HCT116 (cell line): ENCODE measurements at regions not wholly inside any gene's neighbourhood (a gene's known extent, or its start where the extent isn't known, plus 50 kb on each side); places are given as distances from the start of the nearest gene placed in this dataset.

ENCODE experiments used
- ATAC-seq: fragments of 200-7000 bp; cut with Tn5 transposase; 2 replicates; pipeline ENCODE4 v1.9.1; 2020; ENCODE audit warnings: mild to moderate bottlenecking, moderate library complexity
- BruUV-seq: library from RNA; stranded (reverse); fragments of 400-500 nt; replicated peaks from 2 replicates; lab custom pipeline; 2021; lab: Mats Ljungman, UMichigan
- CTCF ChIA-PET: fragments of 300-600 bp; sonication (Branson Sonifier 250); formaldehyde crosslinking; loops from one replicate; lab custom pipeline; 2021; ENCODE audit warnings: antibody characterized with exemption; lab: Charles Lee
- POLR2A ChIA-PET: fragments of 300-600, 350-600 bp; sonication (Branson Sonifier 250); formaldehyde crosslinking; loops from one replicate; lab custom pipeline; 2021; ENCODE audit warnings: antibody characterized with exemption; lab: Charles Lee
- RAD21 ChIA-PET, 2 experiments: fragments of 300-600 bp; sonication (Branson Sonifier 250); formaldehyde crosslinking; loops; one replicate each; lab custom pipeline; 2023; ENCODE audit warnings: low total read pairs in 2 of 2; ENCODE audit not compliant: uncharacterized antibody in 2 of 2, unreplicated experiment in 2 of 2, low non-redundant PET in 1 of 2; lab: Charles Lee
- DNase-seq: peaks from one replicate; pipeline ENCODE4 v3.0.0-alpha.2; 2010; ENCODE audit warnings: low read depth, low spot score
- H2AFZ ChIP-seq: fragments of 200-600 bp; shearing (Covaris generic), sonication (generic); 2 replicates; pipeline ENCODE4 v1.6.1; 2017; ENCODE audit warnings: low read depth, mixed run types, mixed read lengths, antibody characterized with exemption, low read length; ENCODE audit not compliant: poor library complexity, severe bottlenecking
- H3K27ac ChIP-seq: 2 replicates; pipeline ENCODE4 v1.5.1; 2012; ENCODE audit warnings: low read depth, low read length
- H3K27me3 ChIP-seq: fragments of 200-600 bp; sonication (generic); 2 replicates; pipeline ENCODE4 v1.6.1; 2016; ENCODE audit warnings: mixed run types, low read length, mixed read lengths; ENCODE audit not compliant: insufficient read depth
- H3K36me3 ChIP-seq, 2 experiments: fragments of 200-500 bp in 1 of 2; fragments of 200-600 bp in 1 of 2; sonication (Bioruptor generic) in 1 of 2; sonication (generic) in 1 of 2; 2 replicates each; pipeline versions ENCODE4 v1.5.1 to v1.6.1; 2014 to 2016; ENCODE audit warnings: low read length in 2 of 2, inconsistent platforms in 1 of 2, mixed read lengths in 1 of 2, mixed run types in 1 of 2; ENCODE audit not compliant: insufficient read depth in 2 of 2, control insufficient read depth in 1 of 2
- H3K4me1 ChIP-seq, 2 experiments: fragments of 200-600 bp in 1 of 2; sonication (generic) in 1 of 2; 2 replicates each; pipeline versions ENCODE4 v1.5.1 to v1.6.1; 2012 to 2017; ENCODE audit warnings: low read length in 2 of 2, inconsistent platforms in 1 of 2, mild to moderate bottlenecking in 1 of 2, mixed read lengths in 1 of 2, mixed run types in 1 of 2, moderate library complexity in 1 of 2; ENCODE audit not compliant: insufficient read depth in 2 of 2, control insufficient read depth in 1 of 2
- H3K4me2 ChIP-seq: fragments of 200-600 bp; sonication (generic); 2 replicates; pipeline ENCODE4 v1.6.1; 2017; ENCODE audit warnings: mixed run types, low read length, mixed read lengths
- H3K4me3 ChIP-seq, 2 experiments: fragments of 200-600 bp in 1 of 2; sonication (generic) in 1 of 2; replicated peaks in 1 of 2; 2 replicates each; pipeline ENCODE4 v1.5.1; 2011 to 2016; ENCODE audit warnings: low read length in 2 of 2, control low read depth in 1 of 2, low read depth in 1 of 2, mild to moderate bottlenecking in 1 of 2, mixed read lengths in 1 of 2, mixed run types in 1 of 2
- H3K79me2 ChIP-seq: fragments of 200-600 bp; sonication (generic); 2 replicates; pipeline ENCODE4 v1.6.1; 2017; ENCODE audit warnings: mild to moderate bottlenecking, mixed run types, low read length, moderate library complexity, mixed read lengths; ENCODE audit not compliant: insufficient read depth
- H3K9ac ChIP-seq: fragments of 200-600 bp; sonication (generic); 2 replicates; pipeline ENCODE4 v1.6.1; 2016; ENCODE audit warnings: low read length, mixed read lengths
- H3K9me2 ChIP-seq: fragments of 200-600 bp; sonication (generic), shearing (Covaris generic); 2 replicates; pipeline ENCODE4 v1.6.1; 2017; ENCODE audit warnings: mixed run types, mild to moderate bottlenecking, moderate library complexity; ENCODE audit not compliant: insufficient read depth
- H3K9me3 ChIP-seq, 2 experiments: fragments of 200-500 bp in 1 of 2; fragments of 200-600 bp in 1 of 2; sonication (Bioruptor generic) in 1 of 2; sonication (generic) in 1 of 2; 2 replicates each; pipeline ENCODE4 v1.6.1; 2014 to 2017; ENCODE audit warnings: low read length in 2 of 2, mixed read lengths in 2 of 2, inconsistent platforms in 1 of 2, low read depth in 1 of 2, mild to moderate bottlenecking in 1 of 2, mixed run types in 1 of 2, moderate library complexity in 1 of 2; ENCODE audit not compliant: control insufficient read depth in 1 of 2, insufficient read depth in 1 of 2
- H4K20me1 ChIP-seq: fragments of 200-600 bp; sonication (generic), shearing (Covaris generic); 2 replicates; pipeline ENCODE4 v1.6.1; 2017; ENCODE audit warnings: mixed run types, mild to moderate bottlenecking, moderate library complexity; ENCODE audit not compliant: insufficient read depth
- CTCF ChIP-seq, 3 experiments: fragments of 200-600 bp in 1 of 3; sonication (generic) in 1 of 3; IDR thresholded peaks in 2 of 3; conservative IDR thresholded peaks in 1 of 3; 2 replicates each; pipeline ENCODE4 v1.5.1; 2012 to 2017; ENCODE audit warnings: low read depth in 2 of 3, low read length in 2 of 3, antibody characterized with exemption in 1 of 3, borderline replicate concordance in 1 of 3, control low read depth in 1 of 3, mild to moderate bottlenecking in 1 of 3, mixed read lengths in 1 of 3, mixed run types in 1 of 3, moderate library complexity in 1 of 3; ENCODE audit not compliant: insufficient read depth in 1 of 3
- EGR1 ChIP-seq: IDR thresholded peaks from 2 replicates; pipeline ENCODE4 v1.6.1; 2012; ENCODE audit warnings: low read depth
- FOSL1 ChIP-seq: IDR thresholded peaks from 2 replicates; pipeline ENCODE4 v1.6.1; 2012; ENCODE audit warnings: low read depth
- POLR2A ChIP-seq: IDR thresholded peaks from 2 replicates; pipeline ENCODE4 v1.7.0; 2011; ENCODE audit warnings: borderline replicate concordance; ENCODE audit not compliant: insufficient read depth, insufficient read length; ENCODE audit errors: extremely low read depth
- REST ChIP-seq: IDR thresholded peaks from 2 replicates; pipeline ENCODE4 v1.6.1; 2012; ENCODE audit warnings: low read depth
- SIN3A ChIP-seq: IDR thresholded peaks from 2 replicates; pipeline ENCODE4 v1.6.1; 2012; ENCODE audit warnings: low read depth
- SP1 ChIP-seq: IDR thresholded peaks from 2 replicates; pipeline ENCODE4 v1.6.1; 2012; ENCODE audit warnings: low read depth
- ZFX ChIP-seq: fragments of 450-650 bp; IDR thresholded peaks from 2 replicates; pipeline ENCODE4 v1.6.1; 2017
- intact Hi-C: fragments of 100-400 bp; cut with micrococcal nuclease; formaldehyde crosslinking; loops from 2 replicates; pipeline ENCODE4 v1.10.0; 2022

- no peak for DNase-seq
- Histone ChIP-seq H3K79me2 (no peaks in the 10 kb centered on the region), H3K36me3 (no peaks in the 10 kb centered on the region), H3K27me3 (no peaks in the 10 kb centered on the region), H2AFZ (no peak overlapping the region), H3K4me2 (no peak overlapping the region), H3K9ac (no peak overlapping the region), H3K9me3 (no peaks in the 10 kb centered on the region), H3K4me3 (no peak overlapping the region), H3K27ac (no peak overlapping the region), H3K4me1 (no peaks in the 10 kb centered on the region), H3K9me2 (no peaks in the 10 kb centered on the region), H4K20me1 (no peaks in the 10 kb centered on the region)
- POLR2A ChIA-PET: no interaction called here
- ATAC-seq: no peak
- RAD21 ChIA-PET: no interaction called here
- TF ChIP-seq CTCF (IDR thresholded peaks at IDR 0.05 in 2 of 3, conservative IDR thresholded peaks at IDR 0.05 in 1 of 3; ENCODE audit: borderline replicate concordance in 1 of 3, insufficient read depth in 1 of 3, low read depth in 2 of 3, low read length in 2 of 3): no peak
- TF ChIP-seq SIN3A: no peak
- TF ChIP-seq REST: no peak
- TF ChIP-seq ZFX: no peak
- no peak for TF ChIP-seq FOSL1
- TF ChIP-seq SP1: no peak
- TF ChIP-seq EGR1: no peak
- no peak for TF ChIP-seq POLR2A
- intact Hi-C loops: no loop called here
- BruUV-seq: no TSS peak
- CTCF ChIA-PET: no interaction called here
Observed at GRCh38 chr15:37339437-37339836, 239.1 kb upstream of the MEIS2 start.
